Retinal pigment epithelial cell (primary cell): ENCODE measurements at regions not wholly inside any gene's neighbourhood (a gene's known extent, or its start where the extent isn't known, plus 50 kb on each side); places are given as distances from the start of the nearest gene placed in this dataset.

Experiments used
- DNase-seq: peaks from one replicate; pipeline ENCODE4 v3.0.0-alpha.2; 2010; ENCODE audit warnings: low read depth
- H3K4me3 ChIP-seq: 2 replicates; pipeline ENCODE4 v1.5.1; 2011; ENCODE audit warnings: mild to moderate bottlenecking, low read length, control low read depth, moderate library complexity
- CTCF ChIP-seq: conservative IDR thresholded peaks from 2 replicates; pipeline ENCODE4 v1.5.1; 2011; ENCODE audit warnings: low read depth, low read length, control low read depth, inconsistent platforms

GRCh38 chr13:63706751-63707150 is 2291.1 kb upstream of the PCDH20 start:
- no peak overlapping the region for H3K4me3 ChIP-seq
- TF ChIP-seq CTCF, result no peak
- no peak for DNase-seq

GRCh38 chr13:63704521-63704920 is 2288.9 kb upstream of the PCDH20 start:
- no peak for TF ChIP-seq CTCF
- DNase-seq, result no peak
- no peak overlapping the region for H3K4me3 ChIP-seq

GRCh38 chr13:63700350-63700749 is 2284.7 kb upstream of the PCDH20 start:
- no peak for DNase-seq
- no peak for TF ChIP-seq CTCF
- no peak overlapping the region for H3K4me3 ChIP-seq

GRCh38 chr13:63699948-63700347 is 2284.3 kb upstream of the PCDH20 start:
- no peak for TF ChIP-seq CTCF
- no peak overlapping the region for H3K4me3 ChIP-seq
- DNase-seq, result no peak

GRCh38 chr13:63696055-63696454 is 2280.4 kb upstream of the PCDH20 start:
- DNase-seq, result peak; percentile 30
- TF ChIP-seq CTCF, result no peak
- H3K4me3 ChIP-seq, result no peak overlapping the region

- DNase-seq, result no peak
- no peak overlapping the region for H3K4me3 ChIP-seq
- TF ChIP-seq CTCF, result no peak
Measured at GRCh38 chr13:63693696-63694095, 2278.0 kb upstream of the PCDH20 start.

GRCh38 chr13:63691474-63691873 is 2275.8 kb upstream of the PCDH20 start:
- no peak for TF ChIP-seq CTCF
- no peak for DNase-seq
- no peak overlapping the region for H3K4me3 ChIP-seq
